Glutamatergic neuron (in vitro differentiated cells): ENCODE measurements at regions not wholly inside any gene's neighbourhood (a gene's known extent, or its start where the extent isn't known, plus 50 kb on each side); places are given as distances from the start of the nearest gene placed in this dataset.

Experiments
- DNase-seq: peaks from one replicate; pipeline ENCODE4 v3.0.0; 2022
- H3K27ac Mint-ChIP-seq: one replicate; pipeline ENCODE4 v1.8.0; 2020; ENCODE audit warnings: mild to moderate bottlenecking, mixed read lengths, inconsistent platforms; ENCODE audit not compliant: unreplicated experiment
- H3K27me3 Mint-ChIP-seq: one replicate; pipeline ENCODE4 v1.8.0; 2020; ENCODE audit warnings: mild to moderate bottlenecking, moderate library complexity, mixed read lengths, inconsistent platforms; ENCODE audit not compliant: unreplicated experiment
- H3K36me3 Mint-ChIP-seq: one replicate; pipeline ENCODE4 v1.8.0; 2020; ENCODE audit warnings: mild to moderate bottlenecking, mixed read lengths, inconsistent platforms; ENCODE audit not compliant: unreplicated experiment
- H3K4me1 Mint-ChIP-seq: one replicate; pipeline ENCODE4 v1.8.0; 2020; ENCODE audit warnings: mild to moderate bottlenecking, low read depth, mixed read lengths, inconsistent platforms; ENCODE audit not compliant: unreplicated experiment
- H3K4me3 Mint-ChIP-seq: one replicate; pipeline ENCODE4 v1.8.0; 2020; ENCODE audit warnings: mild to moderate bottlenecking, mixed read lengths, inconsistent platforms; ENCODE audit not compliant: unreplicated experiment
- H3K9me3 Mint-ChIP-seq: one replicate; pipeline ENCODE4 v1.8.0; 2020; ENCODE audit warnings: mild to moderate bottlenecking, moderate library complexity, mixed read lengths, inconsistent platforms; ENCODE audit not compliant: unreplicated experiment
- TF ChIP-seq, protein P1 (sequence below): fragments of 200-600 bp; sonication (generic); IDR thresholded peaks from one replicate; pipeline ENCODE4 v1.5.0; 2021; ENCODE audit not compliant: partially characterized antibody, unreplicated experiment

GRCh38 chr3:31157893-31158620 is 263.6 kb upstream of the GADL1 start:
- Mint-ChIP-seq H3K27ac (no peak overlapping the region), H3K27me3 (no peaks in the 10 kb centered on the region), H3K9me3 (no peaks in the 10 kb centered on the region), H3K4me1 (no peaks in the 10 kb centered on the region), H3K4me3 (no peak overlapping the region), H3K36me3 (no peaks in the 10 kb centered on the region)
- no peak for DNase-seq
- TF ChIP-seq, protein P1, sequence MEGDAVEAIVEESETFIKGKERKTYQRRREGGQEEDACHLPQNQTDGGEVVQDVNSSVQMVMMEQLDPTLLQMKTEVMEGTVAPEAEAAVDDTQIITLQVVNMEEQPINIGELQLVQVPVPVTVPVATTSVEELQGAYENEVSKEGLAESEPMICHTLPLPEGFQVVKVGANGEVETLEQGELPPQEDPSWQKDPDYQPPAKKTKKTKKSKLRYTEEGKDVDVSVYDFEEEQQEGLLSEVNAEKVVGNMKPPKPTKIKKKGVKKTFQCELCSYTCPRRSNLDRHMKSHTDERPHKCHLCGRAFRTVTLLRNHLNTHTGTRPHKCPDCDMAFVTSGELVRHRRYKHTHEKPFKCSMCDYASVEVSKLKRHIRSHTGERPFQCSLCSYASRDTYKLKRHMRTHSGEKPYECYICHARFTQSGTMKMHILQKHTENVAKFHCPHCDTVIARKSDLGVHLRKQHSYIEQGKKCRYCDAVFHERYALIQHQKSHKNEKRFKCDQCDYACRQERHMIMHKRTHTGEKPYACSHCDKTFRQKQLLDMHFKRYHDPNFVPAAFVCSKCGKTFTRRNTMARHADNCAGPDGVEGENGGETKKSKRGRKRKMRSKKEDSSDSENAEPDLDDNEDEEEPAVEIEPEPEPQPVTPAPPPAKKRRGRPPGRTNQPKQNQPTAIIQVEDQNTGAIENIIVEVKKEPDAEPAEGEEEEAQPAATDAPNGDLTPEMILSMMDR = no peak

GRCh38 chr3:31159331-31160039 is 265.0 kb upstream of the GADL1 start:
- no peak for DNase-seq
- Mint-ChIP-seq H3K36me3 (no peaks in the 10 kb centered on the region), H3K27ac (no peak overlapping the region), H3K4me3 (no peak overlapping the region), H3K9me3 (no peaks in the 10 kb centered on the region), H3K4me1 (no peaks in the 10 kb centered on the region), H3K27me3 (no peaks in the 10 kb centered on the region)
- TF ChIP-seq, protein P1 = no peak

GRCh38 chr3:31161889-31162288 is 267.4 kb upstream of the GADL1 start:
- Mint-ChIP-seq H3K36me3 (no peaks in the 10 kb centered on the region), H3K4me1 (peaks cover 9% of the 10 kb centered on the region)

GRCh38 chr3:31164381-31164780 is 269.9 kb upstream of the GADL1 start:
- DNase-seq = no peak
- H3K9me3 Mint-ChIP-seq = no peaks in the 10 kb centered on the region
- no peaks in the 10 kb centered on the region for H3K27me3 Mint-ChIP-seq
- no peak overlapping the region for H3K4me3 Mint-ChIP-seq
- peaks cover 9% of the 10 kb centered on the region for H3K4me1 Mint-ChIP-seq
- no peaks in the 10 kb centered on the region for H3K36me3 Mint-ChIP-seq
- TF ChIP-seq, protein P1 = no peak
- H3K27ac Mint-ChIP-seq = no peak overlapping the region

More at GRCh38 chr3:31161889-31162288, 267.4 kb upstream of the GADL1 start:
- H3K27me3 Mint-ChIP-seq = no peaks in the 10 kb centered on the region
- TF ChIP-seq, protein P1 = no peak
- H3K9me3 Mint-ChIP-seq = no peaks in the 10 kb centered on the region
- H3K4me3 Mint-ChIP-seq = no peak overlapping the region
- no peak for DNase-seq
- no peak overlapping the region for H3K27ac Mint-ChIP-seq

- H3K4me3 Mint-ChIP-seq = no peak overlapping the region
- no peaks in the 10 kb centered on the region for H3K9me3 Mint-ChIP-seq
- no peak for DNase-seq
- H3K4me1 Mint-ChIP-seq = peaks cover 9% of the 10 kb centered on the region
- H3K36me3 Mint-ChIP-seq = no peaks in the 10 kb centered on the region
- H3K27ac Mint-ChIP-seq = no peak overlapping the region
- TF ChIP-seq, protein P1 = no peak
- no peaks in the 10 kb centered on the region for H3K27me3 Mint-ChIP-seq
Observed at GRCh38 chr3:31165399-31165860, 271.0 kb upstream of the GADL1 start.
